ENCODE measurements at regions not wholly inside any gene's neighbourhood (a gene's known extent, or its start where the extent isn't known, plus 50 kb on each side); places are given as distances from the start of the nearest gene placed in this dataset.

DNA sequence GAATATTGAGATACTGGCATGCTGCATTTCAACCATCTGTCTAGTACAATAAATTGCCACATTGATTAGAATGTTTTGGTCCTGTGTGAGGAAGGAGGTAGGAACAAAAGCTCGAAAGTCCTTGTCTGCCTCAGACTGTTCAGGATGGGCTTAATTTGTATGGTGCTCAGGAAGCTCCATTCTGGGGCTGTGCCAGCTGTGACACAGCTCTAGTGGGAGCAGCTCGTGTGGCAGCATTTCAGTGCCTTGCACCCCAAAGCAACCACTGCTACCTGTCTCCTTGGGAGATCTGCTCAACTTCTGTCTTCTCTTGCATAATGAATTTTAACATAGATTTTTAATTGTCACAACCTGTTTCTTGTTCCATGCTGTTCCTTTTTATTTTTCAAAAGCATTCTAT is 144.4 kb upstream of the THUMPD2 start:
- WGBS, 5 donors = 56 to 74% (median 70%) methylated on average over 2 of the region's 2 CpGs
- intact Hi-C loops (cut with DNase I; ENCODE audit: low total_unique reads) = no loop called here
- no peak for TF ChIP-seq POLR2A (IDR thresholded peaks at IDR 0.05)
- TF ChIP-seq EP300 (IDR thresholded peaks at IDR 0.05) = no peak
- TF ChIP-seq POLR2AphosphoS5 (IDR thresholded peaks at IDR 0.05) = no peak
- TF ChIP-seq, protein P1, sequence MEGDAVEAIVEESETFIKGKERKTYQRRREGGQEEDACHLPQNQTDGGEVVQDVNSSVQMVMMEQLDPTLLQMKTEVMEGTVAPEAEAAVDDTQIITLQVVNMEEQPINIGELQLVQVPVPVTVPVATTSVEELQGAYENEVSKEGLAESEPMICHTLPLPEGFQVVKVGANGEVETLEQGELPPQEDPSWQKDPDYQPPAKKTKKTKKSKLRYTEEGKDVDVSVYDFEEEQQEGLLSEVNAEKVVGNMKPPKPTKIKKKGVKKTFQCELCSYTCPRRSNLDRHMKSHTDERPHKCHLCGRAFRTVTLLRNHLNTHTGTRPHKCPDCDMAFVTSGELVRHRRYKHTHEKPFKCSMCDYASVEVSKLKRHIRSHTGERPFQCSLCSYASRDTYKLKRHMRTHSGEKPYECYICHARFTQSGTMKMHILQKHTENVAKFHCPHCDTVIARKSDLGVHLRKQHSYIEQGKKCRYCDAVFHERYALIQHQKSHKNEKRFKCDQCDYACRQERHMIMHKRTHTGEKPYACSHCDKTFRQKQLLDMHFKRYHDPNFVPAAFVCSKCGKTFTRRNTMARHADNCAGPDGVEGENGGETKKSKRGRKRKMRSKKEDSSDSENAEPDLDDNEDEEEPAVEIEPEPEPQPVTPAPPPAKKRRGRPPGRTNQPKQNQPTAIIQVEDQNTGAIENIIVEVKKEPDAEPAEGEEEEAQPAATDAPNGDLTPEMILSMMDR (IDR thresholded peaks at IDR 0.05) = no peak
- Histone ChIP-seq H3K27ac (no peak overlapping the region), H3K9me3 (no peaks in the 10 kb centered on the region), H3K27me3 (no peaks in the 10 kb centered on the region), H3K4me1 (peaks cover 0 to 5% (median 2%) of the 10 kb centered on the region in 4 donors), H3K4me3 (no peak overlapping the region), H3K36me3 (no peaks in the 10 kb centered on the region)
- no peak for DNase-seq

DNA sequence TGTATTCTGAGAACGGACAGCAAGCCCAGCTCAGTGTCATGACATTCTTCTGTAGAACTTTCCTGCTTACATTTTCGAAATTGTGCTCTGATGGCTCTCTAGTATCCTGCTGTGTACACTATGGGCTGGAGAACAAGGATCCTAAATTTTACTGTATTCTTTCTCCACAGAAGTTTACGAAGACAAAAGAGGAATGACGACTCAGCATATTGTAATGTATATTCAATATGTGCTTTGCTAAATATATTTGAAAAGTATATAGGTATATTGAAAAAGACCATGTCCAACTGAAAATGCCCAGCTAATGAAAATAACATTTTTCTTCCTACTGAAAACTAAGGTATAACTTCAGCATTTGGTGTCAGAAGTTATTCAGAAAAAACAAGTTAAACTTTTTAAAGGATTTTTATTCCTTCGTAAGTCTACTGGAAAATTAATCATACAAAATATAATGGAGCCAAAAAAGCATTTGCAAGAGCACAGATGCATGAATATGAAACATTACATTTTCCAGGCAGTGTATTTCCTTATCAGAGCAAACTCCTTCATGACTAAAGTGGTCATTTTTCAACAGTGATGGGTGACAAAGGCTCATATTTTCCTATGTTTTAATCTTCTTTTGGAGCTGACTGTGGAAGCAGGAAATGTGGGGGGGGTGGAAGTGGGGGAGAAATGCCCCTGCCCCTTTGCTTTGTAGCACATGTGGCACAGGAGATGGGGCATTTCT is 143.8 kb upstream of the THUMPD2 start:
- H3K4me1 ChIP-seq = peaks cover 0 to 4% (median 0%) of the 10 kb centered on the region in 4 donors
- no peak overlapping the region for H3K4me3 ChIP-seq
- no peaks in the 10 kb centered on the region for H3K9me3 ChIP-seq
- intact Hi-C loops (cut with DNase I; ENCODE audit: low total_unique reads) = no loop called here
- no peak overlapping the region for H3K27ac ChIP-seq
- 82 to 91% (median 89%) methylated on average over 5 of the region's 5 CpGs for WGBS, 5 donors
- no peaks in the 10 kb centered on the region for H3K27me3 ChIP-seq
- TF ChIP-seq, protein P1 (IDR thresholded peaks at IDR 0.05) = no peak
- TF ChIP-seq POLR2AphosphoS5 (IDR thresholded peaks at IDR 0.05) (no peak), POLR2A (IDR thresholded peaks at IDR 0.05) (no peak), EP300 (IDR thresholded peaks at IDR 0.05) (no peak)
- H3K36me3 ChIP-seq = no peaks in the 10 kb centered on the region
- peak in 1 of 2 donors; percentile 62 for DNase-seq

DNA sequence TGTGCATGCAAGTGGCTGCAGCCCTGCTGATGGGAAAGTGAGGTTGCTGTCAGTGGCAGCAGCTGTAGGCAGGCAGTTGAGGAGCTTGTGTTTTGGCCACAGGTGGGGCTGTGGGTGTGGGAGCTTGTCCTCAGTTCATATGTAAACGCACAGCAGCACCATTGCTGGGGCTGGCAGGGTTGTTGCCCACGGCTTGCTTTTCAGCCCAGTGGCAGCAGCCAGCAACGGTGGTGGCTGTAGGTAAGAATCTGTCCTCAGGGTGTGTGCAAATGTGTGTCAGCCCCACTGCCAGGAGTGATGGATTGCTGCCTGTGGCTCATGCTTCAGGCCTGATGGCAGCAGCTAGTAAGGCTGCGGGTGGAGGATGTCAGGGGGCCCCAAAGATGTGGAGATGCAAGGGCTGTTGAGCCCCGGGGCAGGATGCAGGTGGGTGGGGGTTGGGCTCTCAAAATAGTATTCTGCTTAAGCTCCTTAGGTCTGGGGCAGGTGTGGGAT is 141.3 kb upstream of the THUMPD2 start:
- Histone ChIP-seq H3K4me3 (no peak overlapping the region), H3K27ac (no peak overlapping the region), H3K27me3 (no peaks in the 10 kb centered on the region), H3K4me1 (peaks cover 0 to 4% (median 0%) of the 10 kb centered on the region in 4 donors), H3K36me3 (no peaks in the 10 kb centered on the region), H3K9me3 (no peaks in the 10 kb centered on the region)
- no peak for TF ChIP-seq EP300 (IDR thresholded peaks at IDR 0.05)
- no peak for TF ChIP-seq POLR2A (IDR thresholded peaks at IDR 0.05)
- intact Hi-C loops (cut with DNase I; ENCODE audit: low total_unique reads) = no loop called here
- peak in 1 of 2 donors; percentile 15 for DNase-seq
- WGBS, 5 donors = 52 to 72% (median 60%) methylated on average over 3 to 5 of the region's 5 CpGs

DNA sequence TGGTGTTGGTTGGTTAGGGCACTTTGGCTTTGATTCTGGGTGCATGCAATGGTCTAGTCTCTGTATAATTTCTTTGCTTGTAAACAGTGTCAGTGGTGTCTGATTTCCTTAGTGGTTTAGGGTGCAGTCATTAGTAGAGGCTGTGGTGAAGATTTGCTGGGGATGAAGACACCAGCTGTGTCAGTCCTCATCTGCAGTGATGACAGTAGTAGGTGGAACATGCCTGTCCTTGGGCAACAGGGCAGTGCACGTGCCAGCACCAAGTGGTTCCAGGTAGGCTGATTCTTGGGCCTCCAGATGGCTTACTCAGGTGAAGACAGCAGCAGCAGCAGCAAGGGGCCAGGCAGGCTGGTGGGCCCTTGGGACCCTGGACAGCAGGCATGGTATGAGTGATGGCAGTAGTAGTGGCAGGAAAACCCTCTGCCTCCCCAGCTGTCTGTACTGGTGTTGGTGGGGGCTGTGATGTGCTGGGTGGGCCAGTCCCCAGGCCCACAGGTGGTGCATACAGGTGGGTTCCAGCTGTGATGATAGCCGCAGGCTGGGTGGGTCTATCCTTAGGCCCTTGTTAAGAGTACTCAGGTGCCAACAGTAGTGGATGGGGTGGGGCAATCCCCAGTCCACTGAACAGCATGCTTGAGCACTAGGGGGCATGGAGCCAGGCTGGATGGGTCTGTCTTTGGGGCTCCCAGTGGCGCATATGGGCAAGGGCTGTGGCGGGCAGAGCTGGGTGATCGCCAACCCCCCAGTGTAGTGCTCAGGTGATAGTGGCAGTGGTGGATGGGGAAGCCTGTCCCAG is 140.7 kb upstream of the THUMPD2 start:
- no peak for DNase-seq
- H3K4me1 ChIP-seq = peaks cover 0 to 4% (median 0%) of the 10 kb centered on the region in 4 donors
- WGBS, 5 donors = 83 to 98% (median 92%) methylated on average over 2 to 5 of the region's 5 CpGs
- H3K27me3 ChIP-seq = no peaks in the 10 kb centered on the region
- H3K36me3 ChIP-seq = no peaks in the 10 kb centered on the region
- H3K9me3 ChIP-seq = no peaks in the 10 kb centered on the region
- intact Hi-C loops (cut with DNase I; ENCODE audit: low total_unique reads) = loop anchor here (5.0 kb wide), 1 partner anchor 638 kb away; no protein-coding TSS in a partner anchor
- no peak overlapping the region for H3K4me3 ChIP-seq
- no peak for TF ChIP-seq POLR2A (IDR thresholded peaks at IDR 0.05)
- TF ChIP-seq, protein P1 (IDR thresholded peaks at IDR 0.05) = no peak
- TF ChIP-seq POLR2AphosphoS5 (IDR thresholded peaks at IDR 0.05) = no peak
- TF ChIP-seq EP300 (IDR thresholded peaks at IDR 0.05) = no peak
- H3K27ac ChIP-seq = no peak overlapping the region

Measured in stomach (tissue), 8 donors.